HG03196 (cell line): ENCODE measurements at regions not wholly inside any gene's neighbourhood (a gene's known extent, or its start where the extent isn't known, plus 50 kb on each side); places are given as distances from the start of the nearest gene placed in this dataset.

Source experiments
- ATAC-seq: cut with Tn5 transposase; IDR thresholded peaks from one replicate; pipeline ENCODE4 v1.9.1; 2021; ENCODE audit not compliant: unreplicated experiment

DNA sequence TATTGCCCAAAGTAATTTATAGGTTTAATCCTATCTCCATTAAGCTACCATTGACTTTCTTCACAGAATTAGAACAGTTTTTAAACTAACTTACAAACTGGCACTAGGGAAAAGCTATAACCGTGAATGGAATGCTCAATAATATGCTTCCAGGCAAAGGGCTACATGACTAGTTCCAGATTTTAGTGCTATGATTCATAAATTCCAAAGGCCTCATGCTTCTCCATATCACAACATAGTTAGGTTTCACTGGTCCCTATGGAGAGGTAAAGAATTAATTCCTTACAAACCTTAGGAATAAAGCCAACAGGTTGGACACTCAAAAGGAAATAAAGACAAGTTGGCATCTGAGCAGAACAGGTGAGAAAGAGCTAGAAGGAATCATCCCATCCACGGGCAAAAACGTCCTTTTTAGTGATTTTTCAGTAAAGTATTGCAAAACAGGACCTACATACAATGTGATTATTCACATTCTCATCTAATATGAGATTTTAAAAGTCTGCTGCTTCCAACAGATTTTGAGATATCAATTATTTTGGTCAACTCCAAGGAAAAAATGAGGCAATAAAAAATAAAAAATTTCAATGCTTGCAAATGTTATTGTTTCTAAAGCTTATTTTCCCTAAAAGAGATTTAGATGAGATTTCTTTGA is 97.0 kb upstream of the TARS1 start:
- ATAC-seq = no peak

DNA sequence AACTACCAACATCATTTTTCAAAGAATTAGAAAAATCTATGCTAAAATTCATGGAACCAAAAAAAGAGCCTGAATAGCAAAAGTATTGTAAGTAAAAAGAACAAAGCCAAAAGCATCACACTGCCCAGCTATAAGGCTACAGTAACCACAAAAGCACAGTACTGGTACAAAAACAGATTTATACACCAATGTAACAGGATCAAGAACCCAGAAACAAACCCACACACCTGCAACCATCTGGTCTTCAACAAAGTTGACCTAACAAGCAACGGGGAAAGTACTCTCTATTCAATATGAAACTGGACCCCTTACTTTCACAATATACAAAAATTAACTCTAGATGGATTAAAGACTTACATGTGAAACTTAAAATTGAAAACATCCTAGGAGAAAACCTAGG is 94.2 kb upstream of the TARS1 start:
- no peak for ATAC-seq

DNA sequence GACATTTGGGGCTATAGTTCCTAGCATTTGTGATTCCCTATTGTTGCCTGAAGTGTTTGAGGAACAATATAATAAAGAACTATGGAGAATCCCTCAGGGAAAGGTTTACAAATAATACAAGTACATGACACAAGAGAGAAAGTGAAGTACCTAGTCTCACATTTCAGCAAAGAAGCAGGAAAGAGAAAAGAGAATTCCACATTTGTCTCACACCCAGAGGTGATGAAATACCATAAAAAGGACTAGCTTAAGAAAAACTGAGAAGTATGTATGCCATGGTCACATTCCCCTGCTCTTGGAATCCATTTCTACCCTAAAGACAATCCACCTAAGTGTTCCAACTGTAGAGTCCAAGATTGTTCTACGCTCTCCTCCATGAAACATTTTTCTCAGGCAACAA is 79.0 kb upstream of the TARS1 start:
- ATAC-seq = no peak

DNA sequence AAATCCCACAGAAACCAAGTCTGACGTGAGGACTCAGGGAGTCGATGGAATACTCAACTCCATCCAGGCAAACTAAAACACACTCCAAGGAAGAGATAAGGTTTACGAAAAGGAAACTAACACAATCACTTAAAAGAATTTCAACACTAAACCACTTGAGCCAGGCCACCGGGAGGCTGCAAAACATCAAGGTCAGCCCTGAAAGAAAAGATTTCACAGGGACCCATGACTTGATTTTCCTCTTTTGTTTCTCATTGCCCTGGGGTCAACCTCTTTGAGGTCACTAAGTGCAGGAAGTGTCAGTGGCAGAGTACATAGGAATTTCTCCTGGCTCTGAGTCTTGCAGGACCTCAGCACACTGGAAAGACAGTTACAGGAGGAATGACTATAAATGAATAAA is 77.8 kb upstream of the TARS1 start:
- no peak for ATAC-seq

DNA sequence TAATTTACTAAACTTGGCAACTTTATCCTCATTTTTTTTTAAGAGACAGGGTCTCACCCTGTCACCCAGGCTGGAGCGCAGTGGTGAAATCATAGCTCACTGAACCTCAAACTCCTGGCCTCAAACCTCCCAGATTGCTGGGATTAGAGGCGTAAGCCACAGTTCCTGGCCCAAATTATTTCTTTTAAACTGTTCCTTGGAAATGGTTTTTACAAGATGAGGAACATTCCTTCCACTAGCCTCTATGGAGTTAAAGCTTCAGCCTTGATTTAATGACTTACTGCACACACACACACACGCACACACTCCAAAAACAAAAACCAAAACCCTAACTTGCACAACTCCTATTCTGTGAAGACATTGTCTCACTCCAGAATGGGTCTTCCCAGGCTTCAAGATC is 77.2 kb upstream of the TARS1 start:
- ATAC-seq = no peak

DNA sequence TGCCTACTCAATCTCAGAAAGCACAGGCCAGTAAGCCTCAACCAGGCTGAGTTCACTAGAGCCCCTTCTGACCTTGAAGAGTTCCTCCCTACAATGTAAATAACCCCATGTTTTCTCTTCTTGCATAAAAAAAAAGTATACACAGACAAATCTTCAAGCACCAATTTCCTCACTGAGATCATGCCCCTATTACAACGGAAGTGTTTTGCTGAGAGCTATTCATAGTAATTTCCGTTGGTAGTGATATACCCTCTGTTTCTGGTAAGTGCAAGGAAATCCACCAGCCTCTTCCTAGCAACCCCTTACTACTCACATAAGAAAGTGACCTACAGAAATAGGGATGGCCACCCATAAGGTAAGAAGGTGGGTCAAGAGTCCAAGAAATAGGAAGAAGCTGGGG is 76.4 kb upstream of the TARS1 start:
- no peak for ATAC-seq

DNA sequence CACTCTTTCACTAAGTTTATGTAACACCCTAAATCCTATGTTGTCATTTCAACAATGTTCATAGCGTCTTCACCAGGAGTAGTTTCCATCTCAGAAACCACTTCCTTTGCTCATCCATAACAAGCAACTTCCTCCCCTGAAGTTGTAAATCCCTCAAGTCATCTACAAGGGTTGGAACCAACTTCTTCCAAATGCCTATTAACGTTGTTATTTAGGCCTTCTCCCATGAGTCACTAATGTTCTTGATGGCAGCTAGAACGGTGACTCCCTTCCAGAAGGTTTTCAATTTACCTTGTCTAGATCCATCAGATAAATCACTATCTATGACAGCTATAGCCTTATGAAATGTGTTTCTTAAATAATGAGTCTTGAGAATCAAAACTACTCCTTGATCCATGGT is 73.3 kb upstream of the TARS1 start:
- ATAC-seq = no peak

DNA sequence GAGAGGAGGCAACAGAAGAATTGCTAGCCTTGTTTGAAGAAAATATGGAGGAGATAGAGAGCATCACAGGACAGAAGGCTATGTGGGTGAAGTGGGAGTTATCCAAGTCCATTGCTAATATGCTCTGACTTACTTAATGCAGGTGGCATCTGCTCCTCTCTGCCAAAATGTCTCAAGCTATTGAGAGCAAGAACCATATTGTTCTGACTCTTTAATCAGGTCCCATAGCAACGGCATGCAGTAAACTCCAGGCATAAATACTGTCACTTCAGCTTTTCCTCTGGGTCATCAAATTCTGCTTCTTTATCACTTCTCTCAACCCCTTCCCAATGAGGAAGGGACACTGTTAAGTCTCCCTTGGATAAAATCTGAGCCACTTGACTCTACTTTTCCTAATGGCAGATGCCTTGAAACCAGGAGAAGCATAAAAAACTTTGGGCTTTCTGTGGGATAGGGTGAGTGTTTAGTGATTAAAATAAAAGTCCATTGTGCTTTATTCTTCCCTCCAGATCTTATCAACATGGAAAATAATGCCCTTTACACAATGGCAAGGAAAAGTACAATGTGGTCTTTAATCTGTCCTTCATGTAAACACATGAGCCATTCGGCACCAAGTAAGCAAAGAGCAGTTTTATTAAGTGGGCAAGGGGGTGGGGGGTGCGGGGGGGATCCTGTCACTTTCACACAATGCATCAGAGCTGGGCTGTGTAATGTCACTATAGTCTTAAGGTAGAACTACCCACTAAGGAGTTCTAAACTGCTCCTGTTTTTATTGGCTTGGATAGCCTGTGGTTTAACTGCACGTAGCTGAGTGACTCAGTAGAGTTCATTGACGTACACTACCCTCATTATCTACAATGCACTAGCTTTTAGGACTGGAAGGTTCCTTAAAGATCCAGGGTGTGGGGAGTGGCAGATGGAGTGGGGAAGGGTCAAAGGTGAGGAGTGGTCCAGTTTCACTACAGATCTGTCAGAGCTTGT is 71.0 kb upstream of the TARS1 start:
- no peak for ATAC-seq

DNA sequence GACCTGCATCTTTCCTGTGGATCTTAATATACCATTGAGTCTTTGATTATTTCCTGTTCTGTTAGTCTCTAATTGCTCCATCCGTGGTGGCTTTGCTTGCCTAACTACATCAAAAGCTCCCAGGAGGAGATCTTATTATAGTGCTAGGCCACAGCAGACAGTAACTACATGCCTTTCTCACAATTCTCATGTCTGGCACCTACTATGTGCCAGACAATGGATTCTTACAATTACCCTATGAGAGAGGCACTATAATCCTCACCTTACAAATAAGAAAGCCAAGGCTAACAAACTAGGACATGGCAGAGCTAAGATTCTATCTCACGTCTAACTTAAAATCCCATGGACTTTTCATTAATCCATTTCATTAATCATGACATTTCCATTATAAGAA is 70.3 kb upstream of the TARS1 start:
- ATAC-seq = no peak

DNA sequence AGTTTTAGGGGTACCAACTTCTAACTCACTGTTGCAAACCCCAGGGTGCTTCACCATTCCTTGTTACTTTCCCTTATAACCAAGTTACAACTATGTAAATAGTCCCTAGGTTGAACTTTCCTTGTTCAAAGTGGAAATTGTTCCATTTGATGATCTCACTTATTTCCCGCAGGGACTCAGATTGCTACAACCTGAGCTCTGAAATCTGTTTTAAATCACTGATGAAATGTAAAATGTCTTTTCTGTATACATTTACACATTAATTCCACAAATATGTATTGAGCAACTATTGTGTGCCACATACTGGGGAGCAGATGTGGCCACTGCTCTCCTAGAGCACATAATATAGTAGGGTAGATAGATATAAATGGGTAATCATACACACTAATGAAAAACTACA is 69.1 kb upstream of the TARS1 start:
- ATAC-seq = no peak

DNA sequence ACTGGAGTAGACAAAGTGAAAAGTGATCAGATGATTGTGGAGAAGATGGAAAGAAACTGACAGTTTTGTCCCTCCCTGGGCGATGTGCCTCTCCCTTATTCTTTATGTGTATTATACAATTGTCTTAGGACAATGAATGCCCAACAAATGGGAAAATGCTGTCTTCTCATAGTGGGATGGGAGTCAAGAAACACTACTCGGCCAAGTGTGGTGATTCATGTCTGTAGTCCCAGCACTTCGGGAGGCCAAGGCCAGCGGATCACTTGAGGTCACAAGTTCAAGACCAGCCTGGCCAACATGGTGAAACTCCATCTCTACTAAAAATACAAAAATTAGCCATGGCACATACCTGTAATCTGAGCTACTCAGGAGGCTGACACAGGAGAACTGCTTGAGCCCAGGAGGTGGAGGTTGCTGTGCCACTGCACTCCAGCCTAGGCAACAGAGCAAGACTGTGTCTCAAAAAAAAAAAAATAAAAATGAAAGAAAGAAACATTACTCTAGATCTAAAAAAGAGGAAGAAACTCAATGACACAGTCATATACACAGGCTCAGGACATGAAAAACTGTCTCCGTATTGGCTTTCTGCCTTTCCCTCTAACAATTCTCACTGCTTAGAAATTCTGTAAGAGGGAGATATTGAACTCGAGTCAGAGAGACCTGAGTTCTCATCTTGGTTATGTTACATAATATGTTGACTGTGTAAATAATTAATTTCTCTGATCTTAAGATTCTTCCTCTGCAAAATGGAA is 67.9 kb upstream of the TARS1 start:
- no peak for ATAC-seq

DNA sequence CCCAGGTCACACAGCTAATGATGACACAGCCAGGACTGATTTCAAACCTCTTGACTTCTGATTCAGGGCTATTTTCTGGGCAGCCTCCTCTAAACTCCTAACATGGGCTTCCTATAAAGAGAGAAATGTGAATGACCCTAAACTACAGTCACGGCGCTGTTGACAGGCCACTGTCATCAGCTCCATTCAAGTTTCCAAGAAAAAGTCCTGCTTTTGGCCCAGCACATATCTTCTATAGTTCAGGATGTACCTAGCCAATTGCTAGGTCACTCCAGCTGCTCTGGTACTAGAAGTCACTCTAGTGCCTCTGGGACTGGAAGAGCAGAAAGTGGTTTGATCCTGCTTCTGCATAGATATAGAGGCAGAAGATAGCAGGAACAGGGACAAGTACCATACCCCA is 64.9 kb upstream of the TARS1 start:
- ATAC-seq = no peak

DNA sequence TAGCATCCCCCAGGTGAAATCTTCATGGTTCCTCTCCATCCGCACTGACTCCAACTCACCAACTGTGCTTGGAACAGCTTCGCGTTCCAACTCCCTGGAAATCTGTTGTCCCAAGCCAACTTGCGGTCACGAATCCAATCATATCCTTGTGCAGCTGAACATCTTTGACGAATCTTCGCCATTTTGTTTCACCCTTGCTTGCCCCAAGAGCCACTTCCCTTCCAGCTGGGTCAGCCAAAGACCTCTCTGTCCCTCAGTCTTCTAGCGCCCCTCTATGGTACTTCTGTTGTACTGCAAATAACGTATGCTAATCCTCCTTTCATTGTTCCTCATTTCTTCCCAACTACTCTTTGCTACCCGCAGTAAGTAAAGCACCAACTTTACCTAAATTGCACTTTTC is 61.0 kb upstream of the TARS1 start:
- ATAC-seq = no peak

DNA sequence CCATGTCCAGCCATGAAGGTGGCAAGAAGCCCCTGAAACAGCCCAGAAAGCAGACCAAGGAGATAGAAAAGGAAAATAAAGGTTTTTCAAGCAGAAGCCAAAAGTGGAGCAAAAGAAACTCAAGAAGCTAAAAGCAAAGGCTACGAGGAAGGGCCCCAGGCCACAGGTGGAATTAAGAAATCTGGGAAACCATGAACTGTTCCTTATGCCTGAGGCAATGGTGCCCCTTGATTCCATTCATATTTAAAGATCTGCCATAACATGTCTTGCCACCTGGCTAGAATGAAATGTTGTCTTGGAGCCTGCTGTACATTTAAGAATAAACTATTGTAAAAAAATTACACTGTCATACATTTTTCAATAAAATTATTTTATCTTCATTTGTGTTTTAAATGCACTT is 59.5 kb upstream of the TARS1 start:
- no peak for ATAC-seq
